HG03575 (cell line): ENCODE measurements at regions not wholly inside any gene's neighbourhood (a gene's known extent, or its start where the extent isn't known, plus 50 kb on each side); places are given as distances from the start of the nearest gene placed in this dataset.

Source experiments
- ATAC-seq: cut with Tn5 transposase; IDR thresholded peaks from one replicate; pipeline ENCODE4 v1.9.1; 2021; ENCODE audit not compliant: unreplicated experiment, insufficient number of reproducible peaks, low FRiP score; ENCODE audit errors: extremely low read depth

GRCh38 chr14:53327716-53328115, 174.6 kb upstream of the DDHD1 start:
- ATAC-seq = no peak

GRCh38 chr14:53325176-53325806, 172.2 kb upstream of the DDHD1 start:
- ATAC-seq = no peak

- no peak for ATAC-seq
Observed at GRCh38 chr14:53316504-53316903, 163.4 kb upstream of the DDHD1 start.

- peak; percentile 94 for ATAC-seq
Observed at GRCh38 chr14:53310412-53310811, 157.3 kb upstream of the DDHD1 start.

- ATAC-seq = no peak
Observed at GRCh38 chr14:53306911-53307310, 153.8 kb upstream of the DDHD1 start.

GRCh38 chr14:53306267-53306721, 153.2 kb upstream of the DDHD1 start:
- ATAC-seq = no peak

- ATAC-seq = no peak
Observed at GRCh38 chr14:53304726-53305381, 151.7 kb upstream of the DDHD1 start.

- ATAC-seq = no peak
Observed at GRCh38 chr14:53295985-53296582, 143.0 kb upstream of the DDHD1 start.

- no peak for ATAC-seq
Observed at GRCh38 chr14:53295372-53295771, 142.2 kb upstream of the DDHD1 start.

GRCh38 chr14:53286301-53286700, 133.2 kb upstream of the DDHD1 start:
- ATAC-seq = no peak

GRCh38 chr14:53285821-53286220, 132.7 kb upstream of the DDHD1 start:
- ATAC-seq = no peak

GRCh38 chr14:53285064-53285463, 131.9 kb upstream of the DDHD1 start:
- no peak for ATAC-seq

GRCh38 chr14:53278602-53279506, 125.7 kb upstream of the DDHD1 start:
- no peak for ATAC-seq

GRCh38 chr14:53273671-53274072, 120.5 kb upstream of the DDHD1 start:
- no peak for ATAC-seq

- no peak for ATAC-seq
Observed at GRCh38 chr14:53265025-53265424, 111.9 kb upstream of the DDHD1 start.

- ATAC-seq = no peak
Observed at GRCh38 chr14:53260928-53261327, 107.8 kb upstream of the DDHD1 start.

- no peak for ATAC-seq
Observed at GRCh38 chr14:53260286-53260685, 107.2 kb upstream of the DDHD1 start.

- ATAC-seq = no peak
Observed at GRCh38 chr14:53252141-53252540, 99.0 kb upstream of the DDHD1 start.

- ATAC-seq = no peak
Observed at GRCh38 chr14:53249059-53249458, 95.9 kb upstream of the DDHD1 start.
